ENCODE measurements at regions not wholly inside any gene's neighbourhood (a gene's known extent, or its start where the extent isn't known, plus 50 kb on each side); places are given as distances from the start of the nearest gene placed in this dataset.
"Not testable (repeated sequence)": the region's sequence is repeated elsewhere in the genome, so short reads cannot be mapped to it uniquely, and the experiment has no call there.

- no peak for DNase-seq
Observed at GRCh38 chr11:90341986-90342385, 119.1 kb upstream of the CHORDC1 start.

GRCh38 chr11:90332415-90332814 is 109.6 kb upstream of the CHORDC1 start:
- no peak for DNase-seq

GRCh38 chr11:90330632-90331031 is 107.8 kb upstream of the CHORDC1 start:
- no peak for DNase-seq

- DNase-seq, result no peak
Observed at GRCh38 chr11:90329043-90329442, 106.2 kb upstream of the CHORDC1 start.

- DNase-seq, result no peak
Observed at GRCh38 chr11:90326647-90327046, 103.8 kb upstream of the CHORDC1 start.

GRCh38 chr11:90323289-90323688 is 100.4 kb upstream of the CHORDC1 start:
- DNase-seq, result no peak

- no peak for DNase-seq
Observed at GRCh38 chr11:90321018-90321417, 98.2 kb upstream of the CHORDC1 start.

GRCh38 chr11:90318651-90319050 is 95.8 kb upstream of the CHORDC1 start:
- DNase-seq, result no peak

GRCh38 chr11:90310210-90310609 is 87.4 kb upstream of the CHORDC1 start:
- no peak for DNase-seq

- no peak for DNase-seq
Observed at GRCh38 chr11:90309693-90310092, 86.8 kb upstream of the CHORDC1 start.

GRCh38 chr11:90294526-90294925 is 71.7 kb upstream of the CHORDC1 start:
- DNase-seq, result no peak

GRCh38 chr11:90294091-90294490 is 71.2 kb upstream of the CHORDC1 start:
- DNase-seq, result no peak

GRCh38 chr11:90288212-90288821 is 65.5 kb upstream of the CHORDC1 start:
- no peak for DNase-seq

- no peak for DNase-seq
Observed at GRCh38 chr11:90286640-90287039, 63.8 kb upstream of the CHORDC1 start.

GRCh38 chr11:90284171-90284570 is 61.3 kb upstream of the CHORDC1 start:
- DNase-seq, result no peak

GRCh38 chr11:90282551-90283071 is 59.8 kb upstream of the CHORDC1 start:
- DNase-seq, result not testable (repeated sequence)

GRCh38 chr11:90274362-90274761 is 51.5 kb upstream of the CHORDC1 start:
- DNase-seq, result no peak

Data from femur (tissue), 1 donor.